ENCODE measurements at regions not wholly inside any gene's neighbourhood (a gene's known extent, or its start where the extent isn't known, plus 50 kb on each side); places are given as distances from the start of the nearest gene placed in this dataset.

GRCh38 chr6:156600678-156601077, 176.5 kb upstream of the ARID1B start:
- TF ChIP-seq CTCF (IDR thresholded peaks at IDR 0.05) (no peak), POLR2A (IDR thresholded peaks at IDR 0.05) (no peak)

Measured in body of pancreas (tissue), 4 donors.